HepG2 (cell line): ENCODE measurements at regions not wholly inside any gene's neighbourhood (a gene's known extent, or its start where the extent isn't known, plus 50 kb on each side); places are given as distances from the start of the nearest gene placed in this dataset.

ENCODE experiments used
- ATAC-seq: fragments of 200-7000 bp; cut with Tn5 transposase; 3 replicates; pipeline ENCODE4 v1.9.1; 2020; ENCODE audit warnings: mild to moderate bottlenecking, moderate library complexity
- BruUV-seq: library from RNA; stranded (reverse); fragments of 400-500 nt; replicated peaks from 2 replicates; lab custom pipeline; 2021; lab: Mats Ljungman, UMichigan
- CTCF ChIA-PET: fragments of 300-600 bp; formaldehyde crosslinking; extraction: SDS; loops from one replicate; lab custom pipeline; 2021; ENCODE audit warnings: low total read pairs, inconsistent platforms, low intra/inter-chr PET ratio; lab: Yijun Ruan, JAX
- POLR2A ChIA-PET: fragments of 350-600 bp; sonication (Branson Sonifier 250); formaldehyde crosslinking; loops from one replicate; lab custom pipeline; 2020; ENCODE audit warnings: antibody characterized with exemption, inconsistent platforms; lab: Yijun Ruan, JAX
- DNase-seq: peaks from one replicate; pipeline ENCODE4 v3.0.0-alpha.2; 2015; ENCODE audit warnings: low spot score
- FAIRE-seq: peaks from 3 replicates; lab custom pipeline; 2011; peaks lifted over from hg19 to GRCh38; lab: Jason Lieb, UNC
- H2AFZ ChIP-seq: one replicate; pipeline ENCODE4 v1.6.1; 2011; ENCODE audit warnings: low read length, inconsistent platforms
- H3K27ac ChIP-seq: fragments of 300-600 bp; 3 replicates; pipeline ENCODE4 v1.8.0; 2011; ENCODE audit warnings: mixed run types, mild to moderate bottlenecking, mixed read lengths, low read length, inconsistent platforms; ENCODE audit not compliant: insufficient read depth; ENCODE audit errors: extremely low read length
- H3K27me3 ChIP-seq, 2 experiments: fragments of 200-600 bp in 1 of 2; 2 replicates in 1 of 2; 3 replicates in 1 of 2; pipeline versions ENCODE4 v1.6.0 to v1.8.0; 2011; ENCODE audit warnings: low read length in 2 of 2, mild to moderate bottlenecking in 2 of 2, moderate library complexity in 2 of 2, inconsistent platforms in 1 of 2; ENCODE audit not compliant: insufficient read depth in 2 of 2, control insufficient read depth in 1 of 2
- H3K36me3 ChIP-seq, 2 experiments: fragments of 200-600 bp in 1 of 2; replicated peaks in 1 of 2; 2 replicates in 1 of 2; 3 replicates in 1 of 2; pipeline versions ENCODE4 v1.5.1 to v1.8.0; 2011; ENCODE audit warnings: low read length in 2 of 2, inconsistent platforms in 1 of 2; ENCODE audit not compliant: insufficient read depth in 2 of 2, control insufficient read depth in 1 of 2
- H3K4me1 ChIP-seq: 2 replicates; pipeline ENCODE4 v1.5.1; 2012; ENCODE audit warnings: low read length, inconsistent platforms; ENCODE audit not compliant: insufficient read depth
- H3K4me2 ChIP-seq: 2 replicates; pipeline ENCODE4 v1.6.0; 2011; ENCODE audit warnings: low read depth, low read length, inconsistent platforms
- H3K4me3 ChIP-seq, 3 experiments: fragments of 200-600 bp in 1 of 3; sonication (generic), shearing (Covaris generic) in 1 of 3; replicated peaks in 1 of 3; 2 replicates each; pipeline ENCODE4 v1.5.1; 2011 to 2016; ENCODE audit warnings: low read length in 3 of 3, inconsistent platforms in 2 of 3, low read depth in 2 of 3, mild to moderate bottlenecking in 2 of 3, control low read depth in 1 of 3, mixed read lengths in 1 of 3; ENCODE audit not compliant: insufficient read depth in 1 of 3
- H3K79me2 ChIP-seq: one replicate; pipeline ENCODE4 v1.6.1; 2011; ENCODE audit warnings: low read length, inconsistent platforms; ENCODE audit not compliant: insufficient read depth
- H3K9ac ChIP-seq: 2 replicates; pipeline ENCODE4 v1.6.0; 2011; ENCODE audit warnings: mild to moderate bottlenecking, low read depth, low read length, inconsistent platforms; ENCODE audit not compliant: insufficient read depth
- H3K9me3 ChIP-seq: 2 replicates; pipeline ENCODE4 v1.5.1; 2012; ENCODE audit warnings: mild to moderate bottlenecking, low read length
- H4K20me1 ChIP-seq: 2 replicates; pipeline ENCODE4 v1.6.0; 2011; ENCODE audit warnings: inconsistent platforms, mild to moderate bottlenecking, low read length, moderate library complexity; ENCODE audit not compliant: insufficient read depth
- CBX1 ChIP-seq: IDR thresholded peaks from one replicate; pipeline ENCODE4 v1.6.1; 2016; ENCODE audit warnings: antibody characterized with exemption, low read depth
- GATA4 ChIP-seq: sonication (generic); IDR thresholded peaks from 2 replicates; pipeline ENCODE4 v1.6.1; 2016; ENCODE audit warnings: antibody characterized with exemption, low read depth, borderline replicate concordance
- IKZF4 ChIP-seq: sonication (generic); formaldehyde crosslinking; IDR thresholded peaks from 2 replicates; pipeline ENCODE4 v1.5.1; 2020; ENCODE audit warnings: borderline replicate concordance, mild to moderate bottlenecking, low read depth, missing genetic modification reagents; ENCODE audit errors: not compliant biosample characterization
- POLR2A ChIP-seq, 2 experiments: IDR thresholded peaks; 2 replicates each; pipeline ENCODE4 v1.6.1; 2011; ENCODE audit warnings: low read depth in 2 of 2, low read length in 2 of 2, mild to moderate bottlenecking in 1 of 2, moderate library complexity in 1 of 2; ENCODE audit not compliant: insufficient read depth in 1 of 2
- ZFP62 ChIP-seq: sonication (generic); formaldehyde crosslinking; IDR thresholded peaks from 2 replicates; pipeline ENCODE4 v1.4.0; 2020; ENCODE audit warnings: missing genetic modification reagents
- ZNF574 ChIP-seq: sonication (generic); formaldehyde crosslinking; IDR thresholded peaks from 2 replicates; pipeline ENCODE4 v1.4.0; 2020; ENCODE audit warnings: missing genetic modification reagents
- ZNF598 ChIP-seq: sonication (generic); formaldehyde crosslinking; IDR thresholded peaks from 2 replicates; pipeline ENCODE4 v1.5.1; 2020; ENCODE audit warnings: mild to moderate bottlenecking, missing genetic modification reagents, borderline replicate concordance
- ZNF724P ChIP-seq: sonication (generic); formaldehyde crosslinking; IDR thresholded peaks from 2 replicates; pipeline ENCODE4 v1.8.0; 2022; ENCODE audit warnings: missing genetic modification reagents, borderline replicate concordance
- WGBS: methylation state at CpG from one replicate; pipeline ENCODE4 v1.1.6; 2017; ENCODE audit warnings: low lambda C conversion rate; 5-methylcytosine and 5-hydroxymethylcytosine counted together
- in situ Hi-C: cut with HindIII; loops from 2 replicates; pipeline ENCODE4 v1.10.0; 2017; ENCODE audit warnings: low pct_unique_long_range_greater_than_20kb; ENCODE audit not compliant: extremely low pct_ligation_motif_present
- intact Hi-C: fragments of 100-400 bp; cut with micrococcal nuclease; formaldehyde crosslinking; loops from one replicate; pipeline ENCODE4 v1.10.0; 2022; ENCODE audit not compliant: unreplicated experiment
- TF ChIP-seq, protein P1 (sequence below): sonication (generic); formaldehyde crosslinking; IDR thresholded peaks from 2 replicates; pipeline ENCODE4 v1.4.0; 2020; ENCODE audit warnings: missing genetic modification reagents, borderline replicate concordance
- TF ChIP-seq, protein P2 (sequence below): sonication (generic); formaldehyde crosslinking; IDR thresholded peaks from 2 replicates; pipeline ENCODE4 v1.9.0; 2021; ENCODE audit warnings: missing genetic modification reagents, borderline replicate concordance

DNA sequence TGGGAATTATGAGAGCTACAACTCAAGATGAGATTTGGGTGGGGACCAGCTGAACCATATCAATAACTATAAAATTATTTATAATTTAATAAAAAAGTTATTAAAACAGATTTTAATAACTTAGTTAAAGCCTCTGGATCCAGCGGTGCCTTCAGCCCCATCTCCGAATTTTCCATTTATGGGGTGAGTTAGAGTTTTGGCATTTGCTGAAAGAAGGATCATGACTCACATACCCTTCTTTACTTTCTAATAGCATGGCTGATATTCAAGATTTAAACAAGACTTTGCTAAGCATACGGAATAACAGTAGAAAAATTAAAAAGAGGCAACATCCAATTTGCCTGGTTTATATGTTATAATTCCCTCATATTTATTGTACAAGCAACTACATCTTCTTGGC lies 94.5 kb downstream of the RDH14 start:
- H3K27ac ChIP-seq: no peak overlapping the region
- WGBS: 28% methylated on average over 3 of the region's 3 CpGs
- H3K4me1 ChIP-seq: no peaks in the 10 kb centered on the region
- no peaks in the 10 kb centered on the region for H3K36me3 ChIP-seq
- no peak overlapping the region for H3K4me3 ChIP-seq
- no peak overlapping the region for H3K9ac ChIP-seq
- FAIRE-seq (no peak), ATAC-seq (no peak), DNase-seq (no peak)
- no peaks in the 10 kb centered on the region for H3K9me3 ChIP-seq
- no peaks in the 10 kb centered on the region for H4K20me1 ChIP-seq
- POLR2A ChIA-PET: no interaction called here
- in situ Hi-C loops: no loop called here
- intact Hi-C loops: no loop called here
- peaks cover 0 to 2% of the 10 kb centered on the region in 2 experiments; a peak in 2 of 5 replicates for H3K27me3 ChIP-seq
- H2AFZ ChIP-seq: no peak overlapping the region
- TF ChIP-seq POLR2A (IDR thresholded peaks at IDR 0.05; ENCODE audit: insufficient read depth in 1 of 2, low read depth in 2 of 2, low read length in 2 of 2) (no peak), ZFP62 (CRISPR knock-in tag) (no peak)
- TF ChIP-seq, protein P1, sequence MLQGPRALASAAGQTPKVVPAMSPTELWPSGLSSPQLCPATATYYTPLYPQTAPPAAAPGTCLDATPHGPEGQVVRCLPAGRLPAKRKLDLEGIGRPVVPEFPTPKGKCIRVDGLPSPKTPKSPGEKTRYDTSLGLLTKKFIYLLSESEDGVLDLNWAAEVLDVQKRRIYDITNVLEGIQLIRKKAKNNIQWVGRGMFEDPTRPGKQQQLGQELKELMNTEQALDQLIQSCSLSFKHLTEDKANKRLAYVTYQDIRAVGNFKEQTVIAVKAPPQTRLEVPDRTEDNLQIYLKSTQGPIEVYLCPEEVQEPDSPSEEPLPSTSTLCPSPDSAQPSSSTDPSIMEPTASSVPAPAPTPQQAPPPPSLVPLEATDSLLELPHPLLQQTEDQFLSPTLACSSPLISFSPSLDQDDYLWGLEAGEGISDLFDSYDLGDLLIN (CRISPR knock-in tag): no peak
- TF ChIP-seq, protein P2, sequence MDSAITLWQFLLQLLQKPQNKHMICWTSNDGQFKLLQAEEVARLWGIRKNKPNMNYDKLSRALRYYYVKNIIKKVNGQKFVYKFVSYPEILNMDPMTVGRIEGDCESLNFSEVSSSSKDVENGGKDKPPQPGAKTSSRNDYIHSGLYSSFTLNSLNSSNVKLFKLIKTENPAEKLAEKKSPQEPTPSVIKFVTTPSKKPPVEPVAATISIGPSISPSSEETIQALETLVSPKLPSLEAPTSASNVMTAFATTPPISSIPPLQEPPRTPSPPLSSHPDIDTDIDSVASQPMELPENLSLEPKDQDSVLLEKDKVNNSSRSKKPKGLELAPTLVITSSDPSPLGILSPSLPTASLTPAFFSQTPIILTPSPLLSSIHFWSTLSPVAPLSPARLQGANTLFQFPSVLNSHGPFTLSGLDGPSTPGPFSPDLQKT: no peak
- CTCF ChIA-PET: no interaction called here
- H3K4me2 ChIP-seq: no peak overlapping the region
- BruUV-seq: no TSS peak
- H3K79me2 ChIP-seq: no peaks in the 10 kb centered on the region

GRCh38 chr2:18464913-18465312 lies 95.5 kb downstream of the RDH14 start:
- POLR2A ChIA-PET: no interaction called here
- BruUV-seq: no TSS peak
- Histone ChIP-seq H3K79me2 (no peaks in the 10 kb centered on the region), H4K20me1 (no peaks in the 10 kb centered on the region), H3K4me2 (no peak overlapping the region), H3K36me3 (no peaks in the 10 kb centered on the region), H3K27ac (no peak overlapping the region), H3K4me1 (no peaks in the 10 kb centered on the region), H3K4me3 (no peak overlapping the region), H3K27me3 (no peaks in the 10 kb centered on the region; a peak in 2 of 5 replicates), H3K9me3 (no peaks in the 10 kb centered on the region), H3K9ac (no peak overlapping the region), H2AFZ (no peak overlapping the region)
- ATAC-seq: no peak
- in situ Hi-C loops (no loop called here), intact Hi-C loops (no loop called here)
- CTCF ChIA-PET: no interaction called here
- DNase-seq: no peak
- no peak for FAIRE-seq
- 7% methylated on average over 2 of the region's 2 CpGs for WGBS
- TF ChIP-seq ZNF724P (CRISPR knock-in tag) (no peak), ZNF574 (no peak), ZNF598 (CRISPR knock-in tag) (no peak), GATA4 (no peak), IKZF4 (CRISPR knock-in tag) (no peak), CBX1 (no peak)
